HCT116 (cell line): ENCODE measurements at regions not wholly inside any gene's neighbourhood (a gene's known extent, or its start where the extent isn't known, plus 50 kb on each side); places are given as distances from the start of the nearest gene placed in this dataset.

Source experiments
- ATAC-seq: fragments of 200-7000 bp; cut with Tn5 transposase; 2 replicates; pipeline ENCODE4 v1.9.1; 2020; ENCODE audit warnings: mild to moderate bottlenecking, moderate library complexity
- BruUV-seq: library from RNA; stranded (reverse); fragments of 400-500 nt; replicated peaks from 2 replicates; lab custom pipeline; 2021; lab: Mats Ljungman, UMichigan
- CTCF ChIA-PET: fragments of 300-600 bp; sonication (Branson Sonifier 250); formaldehyde crosslinking; loops from one replicate; lab custom pipeline; 2021; ENCODE audit warnings: antibody characterized with exemption; lab: Charles Lee
- POLR2A ChIA-PET: fragments of 300-600, 350-600 bp; sonication (Branson Sonifier 250); formaldehyde crosslinking; loops from one replicate; lab custom pipeline; 2021; ENCODE audit warnings: antibody characterized with exemption; lab: Charles Lee
- RAD21 ChIA-PET, 2 experiments: fragments of 300-600 bp; sonication (Branson Sonifier 250); formaldehyde crosslinking; loops; one replicate each; lab custom pipeline; 2023; ENCODE audit warnings: low total read pairs in 2 of 2; ENCODE audit not compliant: uncharacterized antibody in 2 of 2, unreplicated experiment in 2 of 2, low non-redundant PET in 1 of 2; lab: Charles Lee
- DNase-seq: peaks from one replicate; pipeline ENCODE4 v3.0.0-alpha.2; 2010; ENCODE audit warnings: low read depth, low spot score
- H2AFZ ChIP-seq: fragments of 200-600 bp; shearing (Covaris generic), sonication (generic); 2 replicates; pipeline ENCODE4 v1.6.1; 2017; ENCODE audit warnings: low read depth, mixed run types, mixed read lengths, antibody characterized with exemption, low read length; ENCODE audit not compliant: poor library complexity, severe bottlenecking
- H3K27ac ChIP-seq: 2 replicates; pipeline ENCODE4 v1.5.1; 2012; ENCODE audit warnings: low read depth, low read length
- H3K27me3 ChIP-seq: fragments of 200-600 bp; sonication (generic); 2 replicates; pipeline ENCODE4 v1.6.1; 2016; ENCODE audit warnings: mixed run types, low read length, mixed read lengths; ENCODE audit not compliant: insufficient read depth
- H3K36me3 ChIP-seq, 2 experiments: fragments of 200-500 bp in 1 of 2; fragments of 200-600 bp in 1 of 2; sonication (Bioruptor generic) in 1 of 2; sonication (generic) in 1 of 2; 2 replicates each; pipeline versions ENCODE4 v1.5.1 to v1.6.1; 2014 to 2016; ENCODE audit warnings: low read length in 2 of 2, inconsistent platforms in 1 of 2, mixed read lengths in 1 of 2, mixed run types in 1 of 2; ENCODE audit not compliant: insufficient read depth in 2 of 2, control insufficient read depth in 1 of 2
- H3K4me1 ChIP-seq, 2 experiments: fragments of 200-600 bp in 1 of 2; sonication (generic) in 1 of 2; 2 replicates each; pipeline versions ENCODE4 v1.5.1 to v1.6.1; 2012 to 2017; ENCODE audit warnings: low read length in 2 of 2, inconsistent platforms in 1 of 2, mild to moderate bottlenecking in 1 of 2, mixed read lengths in 1 of 2, mixed run types in 1 of 2, moderate library complexity in 1 of 2; ENCODE audit not compliant: insufficient read depth in 2 of 2, control insufficient read depth in 1 of 2
- H3K4me2 ChIP-seq: fragments of 200-600 bp; sonication (generic); 2 replicates; pipeline ENCODE4 v1.6.1; 2017; ENCODE audit warnings: mixed run types, low read length, mixed read lengths
- H3K4me3 ChIP-seq, 2 experiments: fragments of 200-600 bp in 1 of 2; sonication (generic) in 1 of 2; replicated peaks in 1 of 2; 2 replicates each; pipeline ENCODE4 v1.5.1; 2011 to 2016; ENCODE audit warnings: low read length in 2 of 2, control low read depth in 1 of 2, low read depth in 1 of 2, mild to moderate bottlenecking in 1 of 2, mixed read lengths in 1 of 2, mixed run types in 1 of 2
- H3K79me2 ChIP-seq: fragments of 200-600 bp; sonication (generic); 2 replicates; pipeline ENCODE4 v1.6.1; 2017; ENCODE audit warnings: mild to moderate bottlenecking, mixed run types, low read length, moderate library complexity, mixed read lengths; ENCODE audit not compliant: insufficient read depth
- H3K9ac ChIP-seq: fragments of 200-600 bp; sonication (generic); 2 replicates; pipeline ENCODE4 v1.6.1; 2016; ENCODE audit warnings: low read length, mixed read lengths
- H3K9me2 ChIP-seq: fragments of 200-600 bp; sonication (generic), shearing (Covaris generic); 2 replicates; pipeline ENCODE4 v1.6.1; 2017; ENCODE audit warnings: mixed run types, mild to moderate bottlenecking, moderate library complexity; ENCODE audit not compliant: insufficient read depth
- H3K9me3 ChIP-seq, 2 experiments: fragments of 200-500 bp in 1 of 2; fragments of 200-600 bp in 1 of 2; sonication (Bioruptor generic) in 1 of 2; sonication (generic) in 1 of 2; 2 replicates each; pipeline ENCODE4 v1.6.1; 2014 to 2017; ENCODE audit warnings: low read length in 2 of 2, mixed read lengths in 2 of 2, inconsistent platforms in 1 of 2, low read depth in 1 of 2, mild to moderate bottlenecking in 1 of 2, mixed run types in 1 of 2, moderate library complexity in 1 of 2; ENCODE audit not compliant: control insufficient read depth in 1 of 2, insufficient read depth in 1 of 2
- H4K20me1 ChIP-seq: fragments of 200-600 bp; sonication (generic), shearing (Covaris generic); 2 replicates; pipeline ENCODE4 v1.6.1; 2017; ENCODE audit warnings: mixed run types, mild to moderate bottlenecking, moderate library complexity; ENCODE audit not compliant: insufficient read depth
- CBX3 ChIP-seq: IDR thresholded peaks from 2 replicates; pipeline ENCODE4 v1.6.1; 2012; ENCODE audit warnings: low read depth
- CEBPB ChIP-seq: IDR thresholded peaks from 2 replicates; pipeline ENCODE4 v1.6.1; 2012; ENCODE audit warnings: low read depth
- CTCF ChIP-seq, 3 experiments: fragments of 200-600 bp in 1 of 3; sonication (generic) in 1 of 3; IDR thresholded peaks in 2 of 3; conservative IDR thresholded peaks in 1 of 3; 2 replicates each; pipeline ENCODE4 v1.5.1; 2012 to 2017; ENCODE audit warnings: low read depth in 2 of 3, low read length in 2 of 3, antibody characterized with exemption in 1 of 3, borderline replicate concordance in 1 of 3, control low read depth in 1 of 3, mild to moderate bottlenecking in 1 of 3, mixed read lengths in 1 of 3, mixed run types in 1 of 3, moderate library complexity in 1 of 3; ENCODE audit not compliant: insufficient read depth in 1 of 3
- EGR1 ChIP-seq: IDR thresholded peaks from 2 replicates; pipeline ENCODE4 v1.6.1; 2012; ENCODE audit warnings: low read depth
- ELF1 ChIP-seq: IDR thresholded peaks from 2 replicates; pipeline ENCODE4 v1.6.1; 2012; ENCODE audit warnings: low read depth, borderline replicate concordance
- EZH2phosphoT487 ChIP-seq: fragments of 200-600 bp; IDR thresholded peaks from 2 replicates; pipeline ENCODE4 v1.6.1; 2018; ENCODE audit warnings: antibody characterized with exemption, borderline replicate concordance
- FOSL1 ChIP-seq: IDR thresholded peaks from 2 replicates; pipeline ENCODE4 v1.6.1; 2012; ENCODE audit warnings: low read depth
- JUND ChIP-seq: IDR thresholded peaks from 2 replicates; pipeline ENCODE4 v1.6.1; 2012
- POLR2A ChIP-seq: IDR thresholded peaks from 2 replicates; pipeline ENCODE4 v1.7.0; 2011; ENCODE audit warnings: borderline replicate concordance; ENCODE audit not compliant: insufficient read depth, insufficient read length; ENCODE audit errors: extremely low read depth
- POLR2AphosphoS5 ChIP-seq: IDR thresholded peaks from 2 replicates; pipeline ENCODE4 v1.6.1; 2011; ENCODE audit warnings: mild to moderate bottlenecking, low read depth, low read length, moderate library complexity
- SIN3A ChIP-seq: IDR thresholded peaks from 2 replicates; pipeline ENCODE4 v1.6.1; 2012; ENCODE audit warnings: low read depth
- SP1 ChIP-seq: IDR thresholded peaks from 2 replicates; pipeline ENCODE4 v1.6.1; 2012; ENCODE audit warnings: low read depth
- TCF7L2 ChIP-seq: IDR thresholded peaks from 2 replicates; pipeline ENCODE4 v1.7.0; 2011; ENCODE audit warnings: borderline replicate concordance, inconsistent platforms; ENCODE audit not compliant: insufficient read depth, insufficient read length; ENCODE audit errors: extremely low read depth
- ZBTB33 ChIP-seq: IDR thresholded peaks from 2 replicates; pipeline ENCODE4 v1.6.1; 2011; ENCODE audit warnings: mild to moderate bottlenecking, low read length, moderate library complexity; ENCODE audit not compliant: insufficient replicate concordance; ENCODE audit errors: extremely low read depth
- ZFX ChIP-seq: fragments of 450-650 bp; IDR thresholded peaks from 2 replicates; pipeline ENCODE4 v1.6.1; 2017
- ZNF274 ChIP-seq: fragments of 200-500 bp; sonication (Bioruptor generic); IDR thresholded peaks from 2 replicates; pipeline ENCODE4 v1.6.1; 2014; ENCODE audit warnings: mild to moderate bottlenecking, low read depth, low read length, inconsistent platforms
- intact Hi-C: fragments of 100-400 bp; cut with micrococcal nuclease; formaldehyde crosslinking; loops from 2 replicates; pipeline ENCODE4 v1.10.0; 2022
- TF ChIP-seq, protein P1 (sequence below): IDR thresholded peaks from 2 replicates; pipeline ENCODE4 v1.6.1; 2012
- TF ChIP-seq, protein P2 (sequence below): IDR thresholded peaks from 2 replicates; pipeline ENCODE4 v1.6.1; 2012
- TF ChIP-seq, protein P3 (sequence below): IDR thresholded peaks from 2 replicates; pipeline ENCODE4 v1.6.1; 2012; ENCODE audit warnings: low read depth

DNA sequence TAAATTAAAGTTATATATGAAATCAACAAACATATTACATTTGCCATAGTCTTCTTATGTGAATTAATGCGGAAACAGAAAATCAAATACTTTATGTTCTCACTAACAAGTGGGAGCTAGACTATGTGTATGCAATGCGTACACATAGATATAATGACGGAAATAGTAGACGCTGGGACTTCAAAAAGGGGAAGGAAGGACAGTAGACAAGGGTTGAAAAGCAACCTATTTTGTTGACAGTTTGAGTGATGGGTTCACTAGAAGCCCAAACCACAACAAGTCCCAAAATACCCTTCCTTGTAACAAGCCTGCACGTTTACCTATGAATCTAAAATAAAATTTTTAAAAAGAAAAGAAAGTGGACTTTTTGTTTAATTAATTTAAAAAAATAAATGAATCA, 430.8 kb upstream of the CNTN5 start:
- no peak for ATAC-seq
- Histone ChIP-seq H2AFZ (no peak overlapping the region), H3K79me2 (no peaks in the 10 kb centered on the region), H3K9me2 (no peaks in the 10 kb centered on the region), H3K4me3 (no peak overlapping the region), H3K4me2 (no peak overlapping the region)
- CTCF ChIA-PET: no interaction called here
- POLR2A ChIA-PET: no interaction called here
- RAD21 ChIA-PET: no interaction called here
- no peak for DNase-seq
- TF ChIP-seq POLR2A: no peak
- TF ChIP-seq EZH2phosphoT487: no peak
- no peak for TF ChIP-seq JUND
- TF ChIP-seq SIN3A: no peak
- TF ChIP-seq, protein P1, sequence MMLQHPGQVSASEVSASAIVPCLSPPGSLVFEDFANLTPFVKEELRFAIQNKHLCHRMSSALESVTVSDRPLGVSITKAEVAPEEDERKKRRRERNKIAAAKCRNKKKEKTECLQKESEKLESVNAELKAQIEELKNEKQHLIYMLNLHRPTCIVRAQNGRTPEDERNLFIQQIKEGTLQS: no peak
- TF ChIP-seq SP1: no peak
- TF ChIP-seq, protein P2, sequence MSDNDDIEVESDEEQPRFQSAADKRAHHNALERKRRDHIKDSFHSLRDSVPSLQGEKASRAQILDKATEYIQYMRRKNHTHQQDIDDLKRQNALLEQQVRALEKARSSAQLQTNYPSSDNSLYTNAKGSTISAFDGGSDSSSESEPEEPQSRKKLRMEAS: no peak
- no peak for TF ChIP-seq ZBTB33
- TF ChIP-seq EGR1: no peak
- TF ChIP-seq ZFX: no peak
- no peak for TF ChIP-seq FOSL1
- TF ChIP-seq CTCF (IDR thresholded peaks at IDR 0.05 in 2 of 3, conservative IDR thresholded peaks at IDR 0.05 in 1 of 3; ENCODE audit: borderline replicate concordance in 1 of 3, insufficient read depth in 1 of 3, low read depth in 2 of 3, low read length in 2 of 3): no peak
- no peak for TF ChIP-seq ELF1
- no peak for TF ChIP-seq POLR2AphosphoS5
- TF ChIP-seq TCF7L2: no peak
- TF ChIP-seq CBX3: no peak
- no peak for TF ChIP-seq CEBPB
- TF ChIP-seq ZNF274: no peak
- TF ChIP-seq, protein P3, sequence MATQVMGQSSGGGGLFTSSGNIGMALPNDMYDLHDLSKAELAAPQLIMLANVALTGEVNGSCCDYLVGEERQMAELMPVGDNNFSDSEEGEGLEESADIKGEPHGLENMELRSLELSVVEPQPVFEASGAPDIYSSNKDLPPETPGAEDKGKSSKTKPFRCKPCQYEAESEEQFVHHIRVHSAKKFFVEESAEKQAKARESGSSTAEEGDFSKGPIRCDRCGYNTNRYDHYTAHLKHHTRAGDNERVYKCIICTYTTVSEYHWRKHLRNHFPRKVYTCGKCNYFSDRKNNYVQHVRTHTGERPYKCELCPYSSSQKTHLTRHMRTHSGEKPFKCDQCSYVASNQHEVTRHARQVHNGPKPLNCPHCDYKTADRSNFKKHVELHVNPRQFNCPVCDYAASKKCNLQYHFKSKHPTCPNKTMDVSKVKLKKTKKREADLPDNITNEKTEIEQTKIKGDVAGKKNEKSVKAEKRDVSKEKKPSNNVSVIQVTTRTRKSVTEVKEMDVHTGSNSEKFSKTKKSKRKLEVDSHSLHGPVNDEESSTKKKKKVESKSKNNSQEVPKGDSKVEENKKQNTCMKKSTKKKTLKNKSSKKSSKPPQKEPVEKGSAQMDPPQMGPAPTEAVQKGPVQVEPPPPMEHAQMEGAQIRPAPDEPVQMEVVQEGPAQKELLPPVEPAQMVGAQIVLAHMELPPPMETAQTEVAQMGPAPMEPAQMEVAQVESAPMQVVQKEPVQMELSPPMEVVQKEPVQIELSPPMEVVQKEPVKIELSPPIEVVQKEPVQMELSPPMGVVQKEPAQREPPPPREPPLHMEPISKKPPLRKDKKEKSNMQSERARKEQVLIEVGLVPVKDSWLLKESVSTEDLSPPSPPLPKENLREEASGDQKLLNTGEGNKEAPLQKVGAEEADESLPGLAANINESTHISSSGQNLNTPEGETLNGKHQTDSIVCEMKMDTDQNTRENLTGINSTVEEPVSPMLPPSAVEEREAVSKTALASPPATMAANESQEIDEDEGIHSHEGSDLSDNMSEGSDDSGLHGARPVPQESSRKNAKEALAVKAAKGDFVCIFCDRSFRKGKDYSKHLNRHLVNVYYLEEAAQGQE: no peak
- TF ChIP-seq, all 23 proteins: peak for 0
- BruUV-seq: no TSS peak
- Histone ChIP-seq H3K27me3 (no peaks in the 10 kb centered on the region), H3K9me3 (peaks cover 0 to 1% of the 10 kb centered on the region in 2 experiments; a peak in 2 of 4 replicates), H4K20me1 (no peaks in the 10 kb centered on the region), H3K9ac (no peak overlapping the region), H3K36me3 (no peaks in the 10 kb centered on the region), H3K27ac (no peak overlapping the region), H3K4me1 (no peaks in the 10 kb centered on the region)
- intact Hi-C loops: no loop called here
